H9 (cell line): ENCODE measurements at regions not wholly inside any gene's neighbourhood (a gene's known extent, or its start where the extent isn't known, plus 50 kb on each side); places are given as distances from the start of the nearest gene placed in this dataset.

Experiments
- DNase-seq: peaks from one replicate; pipeline ENCODE4 v3.0.0-alpha.2; 2017
- H2AFZ ChIP-seq: one replicate; pipeline ENCODE4 v1.6.1; 2013; ENCODE audit warnings: mild to moderate bottlenecking, low read length, control low read depth, moderate library complexity
- H2AK5ac ChIP-seq: 2 replicates; pipeline ENCODE4 v1.6.1; 2013; ENCODE audit warnings: low read length, control low read depth, mixed read lengths; ENCODE audit not compliant: insufficient read length
- H2BK120ac ChIP-seq: one replicate; pipeline ENCODE4 v1.6.1; 2013; ENCODE audit warnings: low read depth, mild to moderate bottlenecking, low read length, control low read depth, inconsistent platforms; ENCODE audit not compliant: poor library complexity, severe bottlenecking
- H2BK12ac ChIP-seq: 2 replicates; pipeline ENCODE4 v1.6.1; 2013; ENCODE audit warnings: low read length, control low read depth, mixed read lengths, low read depth; ENCODE audit not compliant: insufficient read length
- H2BK15ac ChIP-seq: 2 replicates; pipeline ENCODE4 v1.6.1; 2013; ENCODE audit warnings: low read depth, low read length, control low read depth
- H2BK20ac ChIP-seq: one replicate; pipeline ENCODE4 v1.6.1; 2013; ENCODE audit warnings: low read depth, mild to moderate bottlenecking, low read length, control low read depth, inconsistent platforms; ENCODE audit not compliant: poor library complexity, severe bottlenecking
- H2BK5ac ChIP-seq: 2 replicates; pipeline ENCODE4 v1.6.1; 2013; ENCODE audit warnings: low read length, control low read depth, mixed read lengths; ENCODE audit not compliant: insufficient read length
- H3K14ac ChIP-seq: 2 replicates; pipeline ENCODE4 v1.6.1; 2013; ENCODE audit warnings: low read length, control low read depth; ENCODE audit not compliant: insufficient read depth
- H3K18ac ChIP-seq: 2 replicates; pipeline ENCODE4 v1.6.1; 2013; ENCODE audit warnings: low read depth, mild to moderate bottlenecking, mixed read lengths, low read length, control low read depth; ENCODE audit not compliant: insufficient read length
- H3K23ac ChIP-seq: 2 replicates; pipeline ENCODE4 v1.6.1; 2013; ENCODE audit warnings: low read length, control low read depth, mixed read lengths, low read depth; ENCODE audit not compliant: insufficient read length
- H3K23me2 ChIP-seq: 2 replicates; pipeline ENCODE4 v1.6.1; 2013; ENCODE audit warnings: low read depth, mild to moderate bottlenecking, mixed read lengths, low read length, control low read depth; ENCODE audit not compliant: insufficient read length, poor library complexity, severe bottlenecking
- H3K27ac ChIP-seq: 2 replicates; pipeline ENCODE4 v1.5.1; 2013; ENCODE audit warnings: low read length, control low read depth, mixed read lengths, low read depth; ENCODE audit not compliant: insufficient read length
- H3K27me3 ChIP-seq: 2 replicates; pipeline ENCODE4 v1.6.1; 2013; ENCODE audit warnings: low read length, control low read depth, inconsistent platforms; ENCODE audit not compliant: insufficient read depth
- H3K4ac ChIP-seq: 2 replicates; pipeline ENCODE4 v1.6.1; 2013; ENCODE audit warnings: low read depth, mild to moderate bottlenecking, control low read depth, inconsistent platforms, low read length, moderate library complexity
- H3K4me1 ChIP-seq: 2 replicates; pipeline ENCODE4 v1.6.1; 2013; ENCODE audit warnings: low read length, control low read depth, inconsistent platforms; ENCODE audit not compliant: insufficient read depth
- H3K4me2 ChIP-seq: 2 replicates; pipeline ENCODE4 v1.6.1; 2013; ENCODE audit warnings: low read length, control low read depth, mixed read lengths; ENCODE audit not compliant: insufficient read length, insufficient read depth
- H3K56ac ChIP-seq: 2 replicates; pipeline ENCODE4 v1.6.1; 2013; ENCODE audit warnings: low read depth, mild to moderate bottlenecking, mixed read lengths, low read length, control low read depth; ENCODE audit not compliant: insufficient read length
- H3K79me1 ChIP-seq: 2 replicates; pipeline ENCODE4 v1.6.1; 2013; ENCODE audit warnings: low read depth, mild to moderate bottlenecking, moderate library complexity, low read length, control low read depth, inconsistent platforms; ENCODE audit not compliant: insufficient read depth, poor library complexity, severe bottlenecking
- H3K79me2 ChIP-seq: 2 replicates; pipeline ENCODE4 v1.6.1; 2013; ENCODE audit warnings: low read length, control low read depth, inconsistent platforms; ENCODE audit not compliant: insufficient read depth
- H3K9ac ChIP-seq: 2 replicates; pipeline ENCODE4 v1.6.1; 2013; ENCODE audit warnings: low read length, control low read depth, mixed read lengths; ENCODE audit not compliant: insufficient read length; ENCODE audit errors: extremely low read depth
- H3K9me3 ChIP-seq: one replicate; pipeline ENCODE4 v1.6.1; 2013; ENCODE audit warnings: low read depth, low read length, inconsistent platforms; ENCODE audit not compliant: control insufficient read depth
- H3T11ph ChIP-seq: one replicate; pipeline ENCODE4 v1.6.1; 2013; ENCODE audit warnings: mild to moderate bottlenecking, low read length, control low read depth, inconsistent platforms
- H4K20me1 ChIP-seq: one replicate; pipeline ENCODE4 v1.6.1; 2013; ENCODE audit not compliant: control insufficient read depth, insufficient read length, insufficient read depth
- H4K5ac ChIP-seq: 2 replicates; pipeline ENCODE4 v1.6.1; 2013; ENCODE audit warnings: low read depth, mild to moderate bottlenecking, mixed read lengths, low read length, control low read depth; ENCODE audit not compliant: insufficient read length
- H4K8ac ChIP-seq: replicated peaks from 2 replicates; pipeline ENCODE4 v1.6.1; 2013; ENCODE audit warnings: low read length, control low read depth, mixed read lengths, low read depth; ENCODE audit not compliant: insufficient read length
- H4K91ac ChIP-seq: 2 replicates; pipeline ENCODE4 v1.6.1; 2013; ENCODE audit warnings: low read depth, mild to moderate bottlenecking, moderate library complexity, mixed read lengths, low read length, control low read depth; ENCODE audit not compliant: insufficient read length
- H3K27ac Mint-ChIP-seq, 3 experiments: 2 replicates in 2 of 3; 3 replicates in 1 of 3; pipeline ENCODE4 v1.8.0; 2020 to 2021; ENCODE audit warnings: mixed read lengths in 3 of 3, mild to moderate bottlenecking in 1 of 3, moderate library complexity in 1 of 3
- H3K27me3 Mint-ChIP-seq: 2 replicates; pipeline ENCODE4 v1.8.0; 2021; ENCODE audit warnings: low read depth, mild to moderate bottlenecking, moderate library complexity, mixed read lengths
- H3K36me3 Mint-ChIP-seq, 3 experiments: 2 replicates in 2 of 3; 3 replicates in 1 of 3; pipeline ENCODE4 v1.8.0; 2020 to 2021; ENCODE audit warnings: low read depth in 3 of 3, mixed read lengths in 3 of 3; ENCODE audit not compliant: insufficient read depth in 1 of 3
- H3K4me1 Mint-ChIP-seq, 2 experiments: 2 replicates each; pipeline ENCODE4 v1.8.0; 2020; ENCODE audit warnings: mixed read lengths in 2 of 2
- H3K4me3 Mint-ChIP-seq, 2 experiments: 2 replicates in 1 of 2; 3 replicates in 1 of 2; pipeline ENCODE4 v1.8.0; 2020 to 2021; ENCODE audit warnings: mild to moderate bottlenecking in 2 of 2, mixed read lengths in 2 of 2, moderate library complexity in 1 of 2
- H3K9me3 Mint-ChIP-seq, 2 experiments: 2 replicates in 1 of 2; 3 replicates in 1 of 2; pipeline ENCODE4 v1.8.0; 2020; ENCODE audit warnings: mild to moderate bottlenecking in 2 of 2, mixed read lengths in 2 of 2, moderate library complexity in 1 of 2
- TF ChIP-seq, protein P1 (sequence below): fragments of 200-600 bp; sonication (generic); conservative IDR thresholded peaks from 3 replicates; pipeline ENCODE4 v1.8.0; 2021; ENCODE audit warnings: antibody characterized with exemption, mild to moderate bottlenecking

DNA sequence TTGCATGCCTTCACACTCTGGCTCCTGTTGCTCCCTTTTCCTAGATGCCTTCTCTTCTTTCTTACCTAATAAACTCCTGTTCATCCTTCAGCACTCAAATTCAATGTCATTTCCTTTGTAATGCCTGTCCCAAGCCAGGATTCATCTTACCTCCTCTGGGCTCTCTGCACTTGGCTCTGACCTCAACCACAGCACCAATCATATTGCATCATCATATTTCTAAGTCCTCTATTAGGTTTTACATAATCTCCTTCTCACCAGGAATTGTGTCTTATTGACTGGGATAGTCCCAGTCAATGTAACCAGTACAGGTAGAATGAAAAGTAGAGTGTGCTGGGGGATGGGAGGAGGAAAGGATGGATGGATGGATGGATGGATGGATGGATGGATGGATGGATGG lies 187.1 kb downstream of the NRP2 start:
- Histone ChIP-seq H2BK12ac (no peak overlapping the region), H3K27me3 (no peaks in the 10 kb centered on the region), H4K5ac (no peak overlapping the region), H3K4me1 (no peaks in the 10 kb centered on the region), H3K18ac (no peak overlapping the region), H4K20me1 (no peaks in the 10 kb centered on the region), H2BK120ac (no peak overlapping the region), H2BK5ac (no peak overlapping the region), H3K4me2 (no peak overlapping the region), H3K4ac (no peak overlapping the region), H3K9me3 (no peaks in the 10 kb centered on the region), H3K14ac (no peak overlapping the region), H2BK15ac (no peak overlapping the region), H3K56ac (no peak overlapping the region), H3K79me1 (no peaks in the 10 kb centered on the region), H3K23me2 (no peaks in the 10 kb centered on the region), H2BK20ac (no peak overlapping the region), H3K27ac (no peak overlapping the region), H3K9ac (no peak overlapping the region), H3T11ph (no peak overlapping the region), H4K91ac (no peak overlapping the region), H2AFZ (no peak overlapping the region), H4K8ac (no peak overlapping the region), H2AK5ac (no peak overlapping the region), H3K79me2 (no peaks in the 10 kb centered on the region), H3K23ac (no peak overlapping the region)
- H3K27me3 Mint-ChIP-seq: no peaks in the 10 kb centered on the region; the same call in 1 of the 2 replicates
- H3K4me1 Mint-ChIP-seq: peaks cover 0 to 5% of the 10 kb centered on the region in 2 experiments; a peak in 2 of 4 replicates
- no peak overlapping the region for H3K27ac Mint-ChIP-seq
- no peak for DNase-seq
- H3K36me3 Mint-ChIP-seq: peaks cover 1 to 6% (median 4%) of the 10 kb centered on the region in 3 experiments; a peak in 3 of 7 replicates
- TF ChIP-seq, protein P1, sequence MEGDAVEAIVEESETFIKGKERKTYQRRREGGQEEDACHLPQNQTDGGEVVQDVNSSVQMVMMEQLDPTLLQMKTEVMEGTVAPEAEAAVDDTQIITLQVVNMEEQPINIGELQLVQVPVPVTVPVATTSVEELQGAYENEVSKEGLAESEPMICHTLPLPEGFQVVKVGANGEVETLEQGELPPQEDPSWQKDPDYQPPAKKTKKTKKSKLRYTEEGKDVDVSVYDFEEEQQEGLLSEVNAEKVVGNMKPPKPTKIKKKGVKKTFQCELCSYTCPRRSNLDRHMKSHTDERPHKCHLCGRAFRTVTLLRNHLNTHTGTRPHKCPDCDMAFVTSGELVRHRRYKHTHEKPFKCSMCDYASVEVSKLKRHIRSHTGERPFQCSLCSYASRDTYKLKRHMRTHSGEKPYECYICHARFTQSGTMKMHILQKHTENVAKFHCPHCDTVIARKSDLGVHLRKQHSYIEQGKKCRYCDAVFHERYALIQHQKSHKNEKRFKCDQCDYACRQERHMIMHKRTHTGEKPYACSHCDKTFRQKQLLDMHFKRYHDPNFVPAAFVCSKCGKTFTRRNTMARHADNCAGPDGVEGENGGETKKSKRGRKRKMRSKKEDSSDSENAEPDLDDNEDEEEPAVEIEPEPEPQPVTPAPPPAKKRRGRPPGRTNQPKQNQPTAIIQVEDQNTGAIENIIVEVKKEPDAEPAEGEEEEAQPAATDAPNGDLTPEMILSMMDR: no peak
- no peak overlapping the region for H3K4me3 Mint-ChIP-seq
- H3K9me3 Mint-ChIP-seq: peaks cover 0 to 8% of the 10 kb centered on the region in 2 experiments; a peak in 3 of 5 replicates
